ENCODE measurements at regions not wholly inside any gene's neighbourhood (a gene's known extent, or its start where the extent isn't known, plus 50 kb on each side); places are given as distances from the start of the nearest gene placed in this dataset.

- DNase-seq (ENCODE audit: low spot score), result no peak
Measured at GRCh38 chr13:31441800-31442510, 242.2 kb downstream of the B3GLCT start.

- no peak for DNase-seq (ENCODE audit: low spot score)
Measured at GRCh38 chr13:31442571-31442970, 242.8 kb downstream of the B3GLCT start.

DNA sequence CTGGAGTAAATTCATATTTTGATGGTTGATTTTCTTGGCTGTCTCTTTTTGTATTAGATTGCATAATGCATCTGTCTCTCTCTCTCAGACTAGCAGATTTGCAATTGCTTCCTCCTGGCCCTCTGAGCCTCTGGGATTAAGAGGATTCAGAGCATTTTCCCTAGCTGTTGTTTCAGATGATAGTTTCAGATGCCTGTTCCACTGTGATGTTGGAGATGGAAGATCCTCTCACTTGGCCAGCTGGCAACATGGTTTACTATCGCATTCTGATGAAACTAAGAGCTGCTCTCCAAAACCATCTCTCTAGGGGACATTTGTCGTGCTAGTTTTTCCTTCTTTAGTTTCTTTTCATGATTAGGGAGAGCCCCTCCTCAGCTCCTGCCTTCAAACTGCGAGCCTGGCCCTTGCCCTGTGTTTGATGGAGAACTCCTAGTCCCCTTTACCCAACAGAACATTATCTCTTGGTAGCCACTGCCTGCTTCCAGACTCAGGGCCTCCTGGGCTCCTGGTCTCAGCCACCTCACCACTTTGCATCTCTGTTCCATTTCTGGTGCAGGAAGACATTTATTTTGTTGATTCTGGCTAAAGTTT lies 244.6 kb downstream of the B3GLCT start:
- DNase-seq (ENCODE audit: low spot score), result no peak

- no peak for DNase-seq (ENCODE audit: low spot score)
Measured at GRCh38 chr13:31452525-31452924, 252.8 kb downstream of the B3GLCT start.

DNA sequence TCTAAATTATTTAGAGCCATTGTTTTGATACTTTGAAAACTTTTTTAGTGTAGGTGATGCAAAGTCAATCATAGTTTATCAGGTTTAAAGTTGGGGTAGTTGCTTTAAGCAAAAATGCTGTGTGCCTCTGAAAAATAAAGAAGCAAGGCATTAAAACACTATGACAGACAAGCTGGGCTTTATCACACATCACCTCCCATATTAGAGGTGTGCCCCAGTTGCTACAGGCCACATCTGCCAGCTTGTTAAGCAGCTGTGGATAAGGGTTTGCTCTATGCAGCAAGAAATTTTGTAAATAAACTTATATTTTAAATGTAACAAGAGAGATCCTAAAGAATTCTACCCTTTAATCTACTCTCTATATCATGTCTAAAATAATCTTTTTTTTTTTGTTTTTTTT lies 255.8 kb downstream of the B3GLCT start:
- no peak for DNase-seq (ENCODE audit: low spot score)

DNA sequence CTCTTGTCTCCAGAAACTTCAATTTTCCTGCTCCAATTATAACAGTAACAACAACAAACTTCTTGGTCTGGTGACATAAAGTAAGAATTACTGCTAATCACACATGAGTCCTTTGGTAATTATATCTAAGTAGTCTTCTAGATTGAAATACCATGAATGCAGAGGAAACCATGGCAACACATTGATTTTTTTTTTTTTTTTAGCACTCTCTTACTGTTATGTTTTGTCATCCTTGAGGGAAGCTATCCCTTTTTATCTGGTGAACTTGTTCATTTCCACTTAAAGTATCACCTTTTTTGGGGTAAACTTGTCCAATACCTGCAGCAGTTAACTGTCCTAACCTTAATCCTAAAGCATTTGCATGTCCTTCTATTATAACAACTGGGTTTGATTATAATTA lies 256.3 kb downstream of the B3GLCT start:
- DNase-seq (ENCODE audit: low spot score), result no peak

DNA sequence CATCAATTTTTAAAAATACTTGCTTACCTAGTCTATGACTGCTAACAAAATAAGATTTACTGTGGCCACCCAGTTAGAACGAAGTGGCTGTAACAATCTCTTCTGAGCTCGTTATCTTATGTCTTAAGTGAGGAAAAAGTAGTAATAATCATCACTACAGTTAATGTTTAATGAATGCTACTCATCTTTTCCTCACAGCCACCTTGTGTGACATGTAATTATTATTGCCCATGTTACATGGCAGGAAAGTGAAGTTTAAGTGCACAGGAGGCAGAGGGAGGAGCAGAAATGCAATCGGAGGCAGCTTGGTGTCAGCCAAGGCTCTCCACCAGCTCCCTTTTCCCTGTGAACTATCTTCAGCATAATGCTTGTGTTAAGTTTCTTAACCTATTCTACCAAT lies 260.3 kb downstream of the B3GLCT start:
- DNase-seq (ENCODE audit: low spot score), result no peak

GRCh38 chr13:31461923-31462322 lies 262.1 kb downstream of the B3GLCT start:
- no peak for DNase-seq (ENCODE audit: low spot score)

DNA sequence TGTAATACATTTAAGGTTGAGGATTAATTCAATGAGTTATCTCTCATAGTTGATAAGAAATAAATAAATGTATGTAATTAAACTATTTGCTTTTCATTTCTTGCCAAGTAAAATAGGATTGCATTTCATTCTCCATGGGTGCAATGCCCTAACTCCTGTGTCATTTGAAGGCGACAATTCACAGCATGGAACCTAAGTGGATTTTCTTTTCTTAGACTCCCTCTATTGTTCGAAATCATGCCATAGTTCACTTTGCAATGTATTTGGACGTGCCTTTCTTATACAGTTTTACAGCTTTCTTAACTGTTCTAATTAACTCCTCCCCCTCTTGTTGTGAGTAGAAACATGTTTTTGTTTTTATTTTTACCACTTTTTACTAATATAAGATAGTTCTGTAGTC lies 263.0 kb downstream of the B3GLCT start:
- no peak for DNase-seq (ENCODE audit: low spot score)

DNA sequence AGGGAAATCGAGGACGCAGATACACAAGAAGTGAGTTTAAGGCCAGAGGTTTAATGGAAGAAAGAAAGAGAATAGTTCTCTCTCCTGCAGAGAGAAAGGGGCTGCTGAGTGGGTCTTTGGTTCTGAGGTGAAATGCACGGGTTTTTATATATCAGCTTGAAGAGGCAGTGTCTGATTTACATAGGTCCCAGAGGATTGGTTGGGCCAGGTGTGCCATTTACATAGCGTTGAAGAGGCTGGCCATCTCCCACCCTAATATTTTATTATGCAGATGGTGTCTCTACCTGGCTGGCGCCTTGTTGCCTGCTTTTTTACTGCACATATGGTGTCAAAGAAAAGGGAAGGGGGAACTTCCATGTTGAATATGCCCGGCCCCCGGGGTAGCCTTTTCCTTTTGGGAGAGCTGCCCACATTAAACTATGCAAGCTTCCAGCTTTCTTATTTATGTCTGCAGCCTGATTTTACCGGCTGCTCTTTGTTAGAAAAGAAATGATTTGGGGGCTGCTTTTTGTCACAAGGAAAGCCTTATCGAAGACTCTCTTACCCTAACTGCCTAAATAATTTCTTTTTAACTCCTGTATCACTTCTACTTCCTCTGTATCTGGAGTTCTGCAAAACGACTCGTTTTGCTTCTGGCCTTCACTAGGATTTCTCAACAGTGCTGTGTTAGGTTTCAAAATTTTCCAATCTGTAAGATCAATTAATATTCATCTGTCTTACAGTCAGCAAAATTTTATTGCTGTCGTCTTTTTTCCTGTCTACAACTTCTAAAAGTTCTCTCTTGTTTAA lies 268.5 kb downstream of the B3GLCT start:
- no peak for DNase-seq (ENCODE audit: low spot score)

DNA sequence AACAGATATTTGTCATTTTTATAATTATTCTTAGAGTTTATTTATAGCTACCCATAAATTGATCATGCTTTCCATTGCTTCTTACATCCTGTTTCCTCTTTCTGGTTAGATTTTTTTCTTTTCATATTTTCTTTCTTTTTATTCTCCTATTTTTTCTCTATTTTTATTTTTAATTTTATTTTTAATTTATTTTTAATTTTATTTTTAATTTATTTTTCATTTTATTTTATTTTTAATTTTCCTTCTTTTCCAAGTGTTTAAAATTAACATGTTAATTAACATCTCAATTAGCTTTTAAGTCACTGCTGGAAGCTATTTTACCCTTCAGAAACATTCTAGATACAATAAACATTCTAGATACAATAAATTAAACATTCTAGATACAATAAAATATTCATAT lies 269.6 kb downstream of the B3GLCT start:
- DNase-seq (ENCODE audit: low spot score), result no peak

DNA sequence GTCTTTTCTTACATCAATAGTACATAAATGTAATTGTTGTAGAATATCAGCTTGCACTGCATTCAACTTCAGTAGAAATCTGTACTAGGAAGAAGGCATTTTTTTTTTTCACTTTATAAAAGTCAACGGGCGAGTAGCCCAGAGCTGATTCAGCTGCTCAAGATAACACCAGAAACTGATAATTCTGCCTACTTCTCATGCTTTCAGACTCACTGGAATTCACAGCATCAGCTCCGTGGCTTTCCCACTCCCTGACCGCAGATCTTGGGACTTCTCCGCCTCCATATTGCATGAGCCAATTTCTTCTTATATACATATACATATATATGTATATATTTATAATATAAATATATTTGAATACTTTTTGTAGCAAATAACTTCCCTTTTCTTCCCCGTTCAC lies 263.1 kb upstream of the RXFP2 start:
- DNase-seq (ENCODE audit: low spot score), result no peak

DNA sequence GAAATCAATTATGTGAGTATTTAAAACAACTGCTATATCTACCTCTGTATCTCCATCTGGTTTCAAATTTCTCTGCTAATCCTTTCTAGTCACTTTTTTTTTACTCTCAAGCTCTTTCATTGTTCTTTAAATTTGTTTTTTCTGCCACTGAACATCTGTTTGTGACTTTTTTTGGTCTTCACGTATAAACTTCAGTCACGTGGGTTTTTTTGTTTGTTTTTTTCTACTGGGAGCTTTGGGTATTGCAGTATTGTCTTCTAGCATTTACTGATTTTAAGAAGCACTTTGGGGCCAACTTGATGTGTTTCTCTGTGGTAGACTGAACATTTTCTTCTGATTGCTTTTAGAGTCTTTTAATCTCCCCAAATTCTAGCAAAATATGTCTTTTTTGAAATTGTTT lies 262.6 kb upstream of the RXFP2 start:
- DNase-seq (ENCODE audit: low spot score), result no peak

- DNase-seq (ENCODE audit: low spot score), result no peak
Measured at GRCh38 chr13:31477961-31478360, 261.4 kb upstream of the RXFP2 start.

- no peak for DNase-seq (ENCODE audit: low spot score)
Measured at GRCh38 chr13:31485183-31485582, 254.1 kb upstream of the RXFP2 start.

DNA sequence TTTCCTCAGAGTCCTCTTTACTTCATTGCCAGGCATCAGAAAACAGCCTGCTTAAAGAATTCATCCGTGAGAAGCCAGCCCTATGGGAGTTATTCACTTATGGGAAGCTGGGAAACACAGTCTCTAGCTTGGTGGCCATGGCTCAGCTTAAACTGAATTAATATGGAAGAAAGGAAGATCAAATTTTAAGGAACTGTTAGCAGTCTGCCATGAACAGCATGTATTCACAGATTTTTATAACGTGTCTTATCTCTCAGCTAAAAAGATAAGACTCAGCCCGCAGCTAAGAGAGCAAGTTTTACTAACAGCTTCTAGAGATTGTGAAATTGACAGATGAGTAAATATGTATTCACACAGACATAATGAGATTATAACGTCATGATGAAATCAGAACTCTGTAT lies 253.7 kb upstream of the RXFP2 start:
- DNase-seq (ENCODE audit: low spot score), result no peak

DNA sequence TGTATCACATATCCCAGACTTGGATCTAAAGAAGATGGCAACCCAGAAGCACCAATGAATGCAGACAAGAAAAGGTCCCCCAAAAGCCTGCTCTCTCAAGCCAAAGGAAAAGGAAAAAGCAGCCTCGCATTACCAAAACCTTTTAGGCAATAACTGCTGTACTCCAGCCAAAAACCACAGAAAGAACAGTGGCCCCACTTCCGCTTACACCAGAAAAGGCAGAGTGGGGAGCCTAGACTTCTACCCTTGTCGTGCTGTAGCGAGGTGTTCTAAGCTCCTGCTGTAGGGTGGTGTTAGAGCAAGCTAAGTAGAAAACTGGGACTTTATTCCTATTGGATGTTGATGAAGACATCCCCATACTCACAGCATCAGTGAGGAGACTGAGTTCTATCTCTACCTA lies 244.0 kb upstream of the RXFP2 start:
- no peak for DNase-seq (ENCODE audit: low spot score)

- DNase-seq (ENCODE audit: low spot score), result no peak
Measured at GRCh38 chr13:31499274-31499673, 240.1 kb upstream of the RXFP2 start.

DNA sequence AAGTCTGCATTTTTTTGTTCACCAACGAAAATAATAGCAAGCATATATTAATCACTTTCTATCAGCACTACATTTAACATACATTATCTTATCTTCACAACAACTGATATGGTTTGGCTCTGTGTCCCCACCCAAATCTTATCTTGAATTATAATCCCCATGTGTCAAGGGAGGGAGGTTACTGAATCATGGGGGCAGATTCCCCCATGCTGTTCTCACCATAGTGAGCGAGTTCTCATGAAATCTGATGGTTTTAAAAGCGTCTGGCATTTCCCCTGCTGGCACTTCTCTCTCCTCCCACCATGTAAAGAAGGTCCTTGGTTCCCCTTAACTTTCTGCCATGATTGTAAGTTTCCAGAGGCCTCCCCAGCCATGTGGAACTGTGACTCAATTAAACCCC lies 235.7 kb upstream of the RXFP2 start:
- no peak for DNase-seq (ENCODE audit: low spot score)

GRCh38 chr13:31504918-31505317 lies 234.4 kb upstream of the RXFP2 start:
- no peak for DNase-seq (ENCODE audit: low spot score)

DNA sequence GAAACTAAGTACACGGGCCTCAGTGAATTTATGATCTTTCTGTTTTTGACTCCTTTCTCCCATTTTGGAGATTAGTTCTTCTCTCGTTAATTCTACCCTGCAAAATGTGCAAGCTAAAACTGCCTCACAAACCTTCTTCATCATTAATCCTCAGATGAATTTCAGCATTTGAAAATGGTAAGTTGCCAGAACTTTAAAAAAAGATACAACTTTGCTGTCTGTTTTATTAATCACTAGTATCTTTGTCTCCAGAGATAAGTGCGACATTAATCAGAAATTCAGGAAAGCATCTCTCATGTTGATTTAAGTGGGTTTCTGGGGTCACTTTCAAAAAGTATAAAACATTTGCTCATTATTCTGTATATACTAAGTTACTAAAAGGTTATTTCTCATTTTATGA lies 227.0 kb upstream of the RXFP2 start:
- no peak for DNase-seq (ENCODE audit: low spot score)

DNA sequence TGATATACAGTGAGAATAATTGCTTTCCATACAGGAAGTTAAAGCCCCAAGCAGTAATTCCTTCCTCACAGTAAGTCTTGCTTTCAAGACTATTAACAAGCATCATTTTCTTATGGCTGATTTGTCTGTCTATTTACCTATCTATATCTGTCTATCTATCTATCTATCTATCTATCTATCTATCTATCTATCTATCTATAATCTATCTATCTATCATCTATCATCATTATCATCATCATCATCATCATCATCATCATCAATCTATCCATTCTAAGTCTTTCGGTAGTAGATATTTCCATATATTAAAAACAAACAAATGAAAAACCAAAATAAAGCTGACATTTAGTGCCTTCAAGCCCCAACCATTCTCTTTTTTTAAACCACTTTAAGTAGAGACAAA lies 224.4 kb upstream of the RXFP2 start:
- DNase-seq (ENCODE audit: low spot score), result no peak

GRCh38 chr13:31515427-31515826 lies 223.9 kb upstream of the RXFP2 start:
- no peak for DNase-seq (ENCODE audit: low spot score)
